GM23338 (cell line): ENCODE measurements at regions not wholly inside any gene's neighbourhood (a gene's known extent, or its start where the extent isn't known, plus 50 kb on each side); places are given as distances from the start of the nearest gene placed in this dataset.

Experiments used
- ATAC-seq: fragments of 200-7000 bp; cut with Tn5 transposase; 3 replicates; pipeline ENCODE4 v1.9.1; 2020
- DNase-seq: peaks from one replicate; pipeline ENCODE4 v3.0.0-alpha.2; 2015; ENCODE audit warnings: low spot score
- H2AFZ ChIP-seq: fragments of 200-600 bp; sonication (generic); 2 replicates; pipeline ENCODE4 v1.8.0; 2016; ENCODE audit warnings: antibody characterized with exemption, mild to moderate bottlenecking, moderate library complexity
- H3F3A ChIP-seq: fragments of 200-600 bp; sonication (generic); replicated peaks from 2 replicates; pipeline ENCODE4 v1.8.0; 2017; ENCODE audit warnings: antibody characterized with exemption, mixed run types, low read depth
- H3K27ac ChIP-seq: fragments of 200-600 bp; sonication (generic); 2 replicates; pipeline ENCODE4 v1.6.1; 2016; ENCODE audit warnings: low read depth
- H3K27me3 ChIP-seq: fragments of 200-600 bp; sonication (generic); 2 replicates; pipeline ENCODE4 v1.8.0; 2016; ENCODE audit warnings: mild to moderate bottlenecking, mixed run types, moderate library complexity; ENCODE audit not compliant: insufficient read depth
- H3K36me3 ChIP-seq: fragments of 200-600 bp; sonication (generic); 2 replicates; pipeline ENCODE4 v1.8.0; 2016; ENCODE audit warnings: mild to moderate bottlenecking; ENCODE audit not compliant: insufficient read depth
- H3K4me1 ChIP-seq: fragments of 200-600 bp; sonication (generic); 2 replicates; pipeline ENCODE4 v1.8.0; 2016; ENCODE audit warnings: mild to moderate bottlenecking, moderate library complexity; ENCODE audit not compliant: insufficient read depth
- H3K4me2 ChIP-seq: fragments of 200-600 bp; sonication (generic); 2 replicates; pipeline ENCODE4 v1.7.1; 2017; ENCODE audit warnings: mixed run types
- H3K4me3 ChIP-seq: fragments of 200-600 bp; sonication (generic); 2 replicates; pipeline ENCODE4 v1.6.1; 2016; ENCODE audit warnings: mixed run types
- H3K79me2 ChIP-seq: fragments of 200-600 bp; sonication (generic); replicated peaks from 2 replicates; pipeline ENCODE4 v1.8.0; 2017; ENCODE audit warnings: mild to moderate bottlenecking; ENCODE audit not compliant: insufficient read depth
- H3K9me2 ChIP-seq: fragments of 200-600 bp; sonication (generic); 2 replicates; pipeline ENCODE4 v1.8.0; 2017; ENCODE audit not compliant: insufficient read depth
- H4K20me1 ChIP-seq: fragments of 200-600 bp; sonication (generic); replicated peaks from 2 replicates; pipeline ENCODE4 v1.8.0; 2017; ENCODE audit warnings: mild to moderate bottlenecking; ENCODE audit not compliant: insufficient read depth
- H3K27ac Mint-ChIP-seq: 2 replicates; pipeline ENCODE4 v1.8.0; 2020; ENCODE audit warnings: inconsistent platforms, mild to moderate bottlenecking, moderate library complexity, mixed read lengths
- H3K27me3 Mint-ChIP-seq: 3 replicates; pipeline ENCODE4 v1.8.0; 2022; ENCODE audit warnings: low read depth, mild to moderate bottlenecking, moderate library complexity, mixed read lengths, inconsistent platforms; ENCODE audit not compliant: insufficient read depth, poor library complexity
- H3K36me3 Mint-ChIP-seq: 3 replicates; pipeline ENCODE4 v1.8.0; 2021; ENCODE audit warnings: low read depth, mild to moderate bottlenecking, inconsistent platforms, moderate library complexity, mixed read lengths
- H3K4me1 Mint-ChIP-seq: 3 replicates; pipeline ENCODE4 v1.8.0; 2020; ENCODE audit warnings: mild to moderate bottlenecking, inconsistent platforms, mixed read lengths
- H3K4me3 Mint-ChIP-seq: 3 replicates; pipeline ENCODE4 v1.8.0; 2021; ENCODE audit warnings: moderate library complexity, mild to moderate bottlenecking, inconsistent platforms, mixed read lengths
- H3K9me3 Mint-ChIP-seq: 3 replicates; pipeline ENCODE4 v1.8.0; 2020; ENCODE audit warnings: moderate library complexity, mild to moderate bottlenecking, inconsistent platforms, mixed read lengths
- ETS1 ChIP-seq: IDR thresholded peaks from 2 replicates; pipeline ENCODE4 v1.6.1; 2016; ENCODE audit warnings: antibody characterized with exemption
- EZH2 ChIP-seq: fragments of 200-600 bp; sonication (generic); IDR thresholded peaks from one replicate; pipeline ENCODE4 v1.8.0; 2017; ENCODE audit warnings: antibody characterized with exemption, mild to moderate bottlenecking, low read depth; ENCODE audit not compliant: unreplicated experiment
- EZH2phosphoT487 ChIP-seq: fragments of 200-600 bp; sonication (generic); IDR thresholded peaks from one replicate; pipeline ENCODE4 v1.8.1; 2018; ENCODE audit warnings: antibody characterized with exemption; ENCODE audit not compliant: unreplicated experiment
- NANOG ChIP-seq: IDR thresholded peaks from 2 replicates; pipeline ENCODE4 v1.6.1; 2016; ENCODE audit warnings: antibody characterized with exemption, borderline replicate concordance
- POLR2AphosphoS5 ChIP-seq: IDR thresholded peaks from 2 replicates; pipeline ENCODE4 v1.6.1; 2016; ENCODE audit warnings: antibody characterized with exemption, low read depth
- REST ChIP-seq: IDR thresholded peaks from one replicate; pipeline ENCODE4 v1.6.1; 2018; ENCODE audit warnings: antibody characterized with exemption; ENCODE audit not compliant: unreplicated experiment
- ZNF462 ChIP-seq: fragments of 250-450 bp; sonication (Bioruptor Pico); IDR thresholded peaks from 2 replicates; pipeline ENCODE4 v1.5.0; 2020; ENCODE audit warnings: mild to moderate bottlenecking, moderate library complexity

GRCh38 chr3:104556372-104557078 lies 810.2 kb upstream of the ALCAM start:
- Histone ChIP-seq H3K9me2 (no peaks in the 10 kb centered on the region), H3K36me3 (no peaks in the 10 kb centered on the region), H2AFZ (no peak overlapping the region), H3K4me1 (no peaks in the 10 kb centered on the region), H3K27ac (no peak overlapping the region), H3K27me3 (no peaks in the 10 kb centered on the region), H3K79me2 (no peaks in the 10 kb centered on the region), H3K4me2 (no peak overlapping the region), H3F3A (no peaks in the 10 kb centered on the region), H4K20me1 (no peaks in the 10 kb centered on the region), H3K4me3 (no peak overlapping the region)
- TF ChIP-seq EZH2 (no peak), ZNF462 (CRISPR knock-in tag) (peak; percentile 58; the same call in 1 of the 2 replicates)
- H3K27ac Mint-ChIP-seq, result no peak overlapping the region
- no peak overlapping the region for H3K4me3 Mint-ChIP-seq
- peak; percentile 50; the same call in 2 of the 3 replicates for ATAC-seq
- H3K9me3 Mint-ChIP-seq, result no peaks in the 10 kb centered on the region
- H3K36me3 Mint-ChIP-seq, result no peaks in the 10 kb centered on the region
- DNase-seq, result peak; percentile 36
- peaks cover 2% of the 10 kb centered on the region for H3K27me3 Mint-ChIP-seq
- H3K4me1 Mint-ChIP-seq, result peaks cover 2% of the 10 kb centered on the region; the same call in 2 of the 3 replicates

- no peaks in the 10 kb centered on the region for H3K27me3 ChIP-seq
- no peak overlapping the region for H2AFZ ChIP-seq
- Mint-ChIP-seq H3K9me3 (peaks cover 6% of the 10 kb centered on the region), H3K36me3 (peaks cover 8% of the 10 kb centered on the region; the same call in 2 of the 3 replicates), H3K4me1 (no peaks in the 10 kb centered on the region), H3K4me3 (no peak overlapping the region), H3K27ac (no peak overlapping the region), H3K27me3 (no peaks in the 10 kb centered on the region)
- no peaks in the 10 kb centered on the region for H4K20me1 ChIP-seq
- ATAC-seq (no peak), DNase-seq (no peak)
- H3F3A ChIP-seq, result no peaks in the 10 kb centered on the region
- no peak overlapping the region for H3K4me3 ChIP-seq
- H3K4me2 ChIP-seq, result no peak overlapping the region
- H3K36me3 ChIP-seq, result no peaks in the 10 kb centered on the region
- H3K27ac ChIP-seq, result no peak overlapping the region
- H3K9me2 ChIP-seq, result no peaks in the 10 kb centered on the region
- H3K79me2 ChIP-seq, result no peaks in the 10 kb centered on the region
- no peaks in the 10 kb centered on the region for H3K4me1 ChIP-seq
- TF ChIP-seq EZH2phosphoT487 (no peak), REST (no peak), POLR2AphosphoS5 (no peak), NANOG (no peak), ETS1 (no peak)
Measured at GRCh38 chr3:104561324-104561723, 805.4 kb upstream of the ALCAM start.
